H1 (cell line): ENCODE measurements at regions not wholly inside any gene's neighbourhood (a gene's known extent, or its start where the extent isn't known, plus 50 kb on each side); places are given as distances from the start of the nearest gene placed in this dataset.

Experiments used
- CTCF ChIA-PET: fragments of 300-600 bp; sonication (Branson Sonifier 250); formaldehyde crosslinking; loops from one replicate; lab custom pipeline; 2021; ENCODE audit not compliant: partially characterized antibody; lab: Charles Lee
- POLR2A ChIA-PET: fragments of 300-600 bp; sonication (Branson Sonifier 250); formaldehyde crosslinking; loops from one replicate; lab custom pipeline; 2021; ENCODE audit warnings: inconsistent platforms; ENCODE audit not compliant: partially characterized antibody; lab: Charles Lee
- DNase-seq, 2 experiments: peaks; one replicate each; pipeline versions ENCODE4 v3.0.0 to v3.0.0-alpha.2; 2010 to 2022; ENCODE audit warnings: low spot score in 2 of 2, low read depth in 1 of 2, mixed read lengths in 1 of 2
- FAIRE-seq: peaks from 2 replicates; lab custom pipeline; 2011; peaks lifted over from hg19 to GRCh38; lab: Jason Lieb, UNC
- H2AFZ ChIP-seq: 2 replicates; pipeline ENCODE4 v1.8.1; 2012; ENCODE audit warnings: low read length, inconsistent platforms
- H2AK5ac ChIP-seq: 2 replicates; pipeline ENCODE4 v1.6.1; 2013; ENCODE audit warnings: low read depth, low read length
- H2BK120ac ChIP-seq: replicated peaks from 2 replicates; pipeline ENCODE3; 2013; ENCODE audit warnings: low read depth, low read length, inconsistent platforms
- H2BK12ac ChIP-seq: 2 replicates; pipeline ENCODE4 v1.6.1; 2013; ENCODE audit warnings: low read depth, low read length
- H2BK15ac ChIP-seq: 2 replicates; pipeline ENCODE4 v1.6.1; 2013; ENCODE audit warnings: low read length
- H2BK20ac ChIP-seq: 2 replicates; pipeline ENCODE4 v1.6.1; 2013; ENCODE audit warnings: low read length
- H2BK5ac ChIP-seq: 2 replicates; pipeline ENCODE4 v1.6.1; 2013; ENCODE audit warnings: low read depth, low read length
- H3K14ac ChIP-seq: 2 replicates; pipeline ENCODE4 v1.6.1; 2013; ENCODE audit warnings: inconsistent platforms; ENCODE audit not compliant: insufficient read length
- H3K18ac ChIP-seq: 2 replicates; pipeline ENCODE4 v1.6.1; 2013; ENCODE audit warnings: low read length; ENCODE audit errors: extremely low read depth
- H3K23ac ChIP-seq: 2 replicates; pipeline ENCODE4 v1.6.1; 2013; ENCODE audit warnings: inconsistent platforms; ENCODE audit not compliant: insufficient read length
- H3K23me2 ChIP-seq: 2 replicates; pipeline ENCODE4 v1.6.1; 2013; ENCODE audit warnings: low read depth, low read length
- H3K27ac ChIP-seq: 2 replicates; pipeline ENCODE4 v1.6.1; 2011; ENCODE audit warnings: low read depth, low read length, inconsistent platforms
- H3K27me3 ChIP-seq, 4 experiments: replicated peaks in 1 of 4; 1 replicate in 1 of 4; 2 replicates in 3 of 4; pipeline versions ENCODE4 v1.6.1 to v1.8.1; 2011 to 2013; ENCODE audit warnings: low read length in 3 of 4, mild to moderate bottlenecking in 3 of 4, inconsistent platforms in 2 of 4, mixed read lengths in 2 of 4, moderate library complexity in 1 of 4; ENCODE audit not compliant: control insufficient read depth in 3 of 4, insufficient read depth in 3 of 4; ENCODE audit errors: extremely low read depth in 1 of 4
- H3K36me3 ChIP-seq, 4 experiments: 2 replicates each; pipeline versions ENCODE4 v1.6.1 to v1.8.1; 2011 to 2013; ENCODE audit warnings: mild to moderate bottlenecking in 4 of 4, low read length in 3 of 4, moderate library complexity in 2 of 4, control low read depth in 1 of 4, inconsistent platforms in 1 of 4; ENCODE audit not compliant: insufficient read depth in 4 of 4, control insufficient read depth in 2 of 4
- H3K4ac ChIP-seq: replicated peaks from 2 replicates; pipeline ENCODE3; 2013; ENCODE audit warnings: low read length, low read depth, mixed read lengths, inconsistent platforms; ENCODE audit not compliant: insufficient read length
- H3K4me1 ChIP-seq, 4 experiments: replicated peaks in 1 of 4; 1 replicate in 1 of 4; 2 replicates in 3 of 4; pipeline versions ENCODE4 v1.6.1 to v1.8.1; 2011 to 2013; ENCODE audit warnings: low read length in 3 of 4, inconsistent platforms in 2 of 4, mixed read lengths in 1 of 4; ENCODE audit not compliant: insufficient read depth in 4 of 4, control insufficient read depth in 3 of 4
- H3K4me2 ChIP-seq, 2 experiments: 2 replicates each; pipeline versions ENCODE4 v1.6.1 to v1.8.1; 2011 to 2013; ENCODE audit warnings: low read depth in 2 of 2, low read length in 2 of 2, control low read depth in 1 of 2, inconsistent platforms in 1 of 2, mild to moderate bottlenecking in 1 of 2; ENCODE audit not compliant: insufficient read depth in 1 of 2
- H3K4me3 ChIP-seq, 4 experiments: fragments of 200-600, 300-600 bp in 1 of 4; sonication (generic), shearing (Covaris generic), sonication (Bioruptor Twin) in 1 of 4; 2 replicates each; pipeline versions ENCODE4 v1.5.1 to v1.8.1; 2011 to 2016; ENCODE audit warnings: low read length in 4 of 4, low read depth in 3 of 4, control low read depth in 2 of 4, inconsistent platforms in 2 of 4, mild to moderate bottlenecking in 2 of 4, mixed read lengths in 1 of 4, moderate library complexity in 1 of 4; ENCODE audit not compliant: insufficient read depth in 2 of 4; ENCODE audit errors: extremely low read depth in 1 of 4
- H3K56ac ChIP-seq: replicated peaks from 2 replicates; pipeline ENCODE3; 2013; ENCODE audit warnings: low read depth, mild to moderate bottlenecking, mixed read lengths, low read length, inconsistent platforms; ENCODE audit not compliant: insufficient read length
- H3K79me1 ChIP-seq: 2 replicates; pipeline ENCODE4 v1.6.1; 2013; ENCODE audit warnings: low read depth, low read length, control low read depth
- H3K79me2 ChIP-seq, 2 experiments: 2 replicates each; pipeline versions ENCODE4 v1.6.1 to v1.8.1; 2012 to 2013; ENCODE audit warnings: low read length in 2 of 2, mild to moderate bottlenecking in 2 of 2, inconsistent platforms in 1 of 2; ENCODE audit not compliant: insufficient read depth in 2 of 2, control insufficient read depth in 1 of 2
- H3K9ac ChIP-seq, 4 experiments: replicated peaks in 1 of 4; 1 replicate in 1 of 4; 2 replicates in 3 of 4; pipeline versions ENCODE4 v1.6.1 to v1.8.1; 2011 to 2013; ENCODE audit warnings: low read depth in 3 of 4, low read length in 3 of 4, control low read depth in 2 of 4, mild to moderate bottlenecking in 2 of 4, moderate library complexity in 2 of 4, inconsistent platforms in 1 of 4; ENCODE audit errors: extremely low read depth in 1 of 4
- H3K9me3 ChIP-seq, 2 experiments: 2 replicates each; pipeline versions ENCODE4 v1.6.1 to v1.8.1; 2012 to 2013; ENCODE audit warnings: mild to moderate bottlenecking in 2 of 2, moderate library complexity in 2 of 2, control low read depth in 1 of 2, inconsistent platforms in 1 of 2, low read depth in 1 of 2, low read length in 1 of 2, mixed read lengths in 1 of 2; ENCODE audit not compliant: insufficient read depth in 2 of 2
- H4K20me1 ChIP-seq, 2 experiments: replicated peaks in 1 of 2; 2 replicates each; pipeline versions ENCODE3 to v1.8.1; 2011 to 2013; ENCODE audit warnings: inconsistent platforms in 2 of 2, low read length in 2 of 2, mild to moderate bottlenecking in 1 of 2; ENCODE audit not compliant: insufficient read depth in 2 of 2, control insufficient read depth in 1 of 2
- H4K5ac ChIP-seq: 2 replicates; pipeline ENCODE4 v1.6.1; 2013; ENCODE audit warnings: low read length, low read depth, mixed read lengths, inconsistent platforms; ENCODE audit not compliant: insufficient read length
- H4K8ac ChIP-seq: 2 replicates; pipeline ENCODE4 v1.8.0; 2013; ENCODE audit warnings: mild to moderate bottlenecking, moderate library complexity, low read length, inconsistent platforms; ENCODE audit not compliant: insufficient read depth; ENCODE audit errors: extremely low read depth
- H4K91ac ChIP-seq: replicated peaks from 2 replicates; pipeline ENCODE3; 2013; ENCODE audit warnings: low read length, mixed read lengths, inconsistent platforms; ENCODE audit not compliant: insufficient read length
- EZH2 ChIP-seq: fragments of 200-600 bp; sonication (generic); IDR thresholded peaks from 2 replicates; pipeline ENCODE4 v1.7.1; 2012; ENCODE audit warnings: low read depth, mild to moderate bottlenecking, moderate library complexity, low read length, inconsistent platforms; ENCODE audit not compliant: severe bottlenecking
- GTF2F1 ChIP-seq: IDR thresholded peaks from 2 replicates; pipeline ENCODE4 v1.6.1; 2012; ENCODE audit warnings: low read depth, low read length, improper control_type of control experiment, borderline replicate concordance
- KDM1A ChIP-seq: fragments of 200-600, 300-600 bp; sonication (generic); IDR thresholded peaks from 2 replicates; pipeline ENCODE4 v1.7.1; 2016; ENCODE audit warnings: mild to moderate bottlenecking, low read length, borderline replicate concordance
- MAFK ChIP-seq: IDR thresholded peaks from 2 replicates; pipeline ENCODE4 v1.6.1; 2012; ENCODE audit warnings: low read depth, mild to moderate bottlenecking, improper control_type of control experiment, low read length
- PHF8 ChIP-seq: fragments of 200-600 bp; sonication (generic); conservative IDR thresholded peaks from 2 replicates; pipeline ENCODE4 v1.7.1; 2012; ENCODE audit warnings: low read depth, mild to moderate bottlenecking, inconsistent platforms, low read length, moderate library complexity
- SP1 ChIP-seq: IDR thresholded peaks from 2 replicates; pipeline ENCODE4 v1.6.1; 2011; ENCODE audit warnings: low read depth, low read length
- SP2 ChIP-seq: IDR thresholded peaks from 2 replicates; pipeline ENCODE4 v1.6.1; 2012; ENCODE audit warnings: mild to moderate bottlenecking, low read length, inconsistent platforms
- SP4 ChIP-seq: IDR thresholded peaks from 2 replicates; pipeline ENCODE4 v1.6.1; 2012; ENCODE audit warnings: low read length, inconsistent platforms
- YY1 ChIP-seq: IDR thresholded peaks from 2 replicates; pipeline ENCODE4 v1.6.1; 2011; ENCODE audit warnings: low read depth, mild to moderate bottlenecking, low read length
- WGBS, 2 experiments: shearing (Covaris generic) in 1 of 2; methylation state at CpG; one replicate each; pipeline versions ENCODE4 v1.1.6 to v1.1.7; 2013 to 2015; ENCODE audit warnings: low lambda C conversion rate in 2 of 2, mixed read lengths in 2 of 2, inconsistent platforms in 1 of 2, low coverage in 1 of 2, missing lambda C conversion rate in 1 of 2; ENCODE audit not compliant: insufficient replicate concordance in 2 of 2, insufficient coverage in 1 of 2, insufficient read length in 1 of 2; ENCODE audit errors: extremely low coverage in 1 of 2, missing lambda C conversion rate in 1 of 2; 5-methylcytosine and 5-hydroxymethylcytosine counted together
- TF ChIP-seq, protein P1 (sequence below): IDR thresholded peaks from 2 replicates; pipeline ENCODE4 v1.6.1; 2012; ENCODE audit warnings: inconsistent platforms
- TF ChIP-seq, protein P2 (sequence below): IDR thresholded peaks from 2 replicates; pipeline ENCODE4 v1.6.1; 2012; ENCODE audit warnings: inconsistent platforms

DNA sequence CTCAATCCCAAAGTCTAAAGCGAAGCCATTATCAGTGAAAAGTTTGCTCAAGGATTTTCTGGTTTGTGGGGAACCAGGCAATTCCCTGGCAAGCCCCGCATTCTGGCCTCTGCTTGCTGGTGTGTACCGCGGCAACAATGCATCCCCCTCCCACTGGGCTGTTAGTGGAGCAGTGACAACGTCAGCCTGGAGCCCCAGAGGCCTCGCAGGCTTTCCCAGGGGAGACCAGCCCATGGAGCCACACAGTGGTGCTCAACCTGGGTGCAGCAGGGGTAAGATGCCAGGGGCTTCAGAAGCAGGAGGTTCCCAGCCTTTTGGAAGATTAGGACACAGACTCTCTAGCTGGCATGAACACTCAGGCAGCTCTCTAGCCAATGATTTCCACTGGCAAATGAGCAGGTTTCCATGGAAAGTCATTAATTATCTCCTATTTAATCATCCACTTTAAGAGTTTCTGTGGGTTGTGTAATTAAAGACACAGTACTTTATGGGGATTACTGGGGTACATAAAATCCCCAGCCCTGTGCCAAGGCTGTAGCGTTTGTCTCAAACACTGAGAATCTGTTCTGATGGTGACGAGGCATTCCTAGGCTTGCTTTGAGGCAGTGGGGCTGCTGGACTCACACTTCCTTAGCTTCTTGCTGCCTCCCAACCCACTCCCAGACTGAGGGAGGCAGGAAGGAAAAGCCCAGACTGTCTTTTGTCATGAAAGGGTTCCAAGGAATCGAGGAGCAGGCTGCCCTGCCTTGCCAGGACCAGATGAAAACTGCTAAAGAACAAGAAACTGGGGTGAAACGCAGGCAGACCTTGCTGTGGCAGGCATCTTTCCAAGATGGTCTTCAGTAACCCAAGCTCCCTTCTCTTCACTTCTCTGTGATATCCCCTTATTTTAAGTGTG, 411.9 kb upstream of the SHH start:
- POLR2A ChIA-PET = interaction anchor here (0.6 kb wide), 1 partner anchor 625 kb away, joined by 4 read pairs; no protein-coding TSS in a partner anchor
- no peaks in the 10 kb centered on the region for H3K4me1 ChIP-seq
- CTCF ChIA-PET = interaction anchor here (1.6 kb wide), 1 partner anchor 23 kb away, joined by 3 read pairs; no protein-coding TSS in a partner anchor

More for the DNA sequence above, 411.9 kb upstream of the SHH start:
- Histone ChIP-seq H3K4me2 (no peak overlapping the region), H2AK5ac (no peak overlapping the region), H3K9me3 (peaks cover 0 to 6% of the 10 kb centered on the region in 2 experiments; a peak in 2 of 4 replicates), H3K23me2 (no peaks in the 10 kb centered on the region; the same call in 1 of the 2 replicates), H3K9ac (no peak overlapping the region), H2BK5ac (no peak overlapping the region), H3K18ac (no peak overlapping the region), H3K36me3 (no peaks in the 10 kb centered on the region), H3K14ac (no peak overlapping the region), H3K27me3 (no peaks in the 10 kb centered on the region), H2BK20ac (no peak overlapping the region), H3K27ac (no peak overlapping the region), H3K4ac (no peak overlapping the region), H3K23ac (no peak overlapping the region), H4K5ac (no peak overlapping the region), H2BK12ac (no peak overlapping the region), H4K91ac (no peak overlapping the region), H2AFZ (no peak overlapping the region), H3K56ac (no peak overlapping the region), H3K79me1 (no peaks in the 10 kb centered on the region), H4K8ac (no peak overlapping the region), H3K79me2 (no peaks in the 10 kb centered on the region), H2BK120ac (no peak overlapping the region), H2BK15ac (no peak overlapping the region), H3K4me3 (no peak overlapping the region), H4K20me1 (no peaks in the 10 kb centered on the region)
- DNase-seq (peak in 1 of 2 experiments; percentile 24), FAIRE-seq (no peak)
- 68% methylated on average over 10 of the region's 10 CpGs; no CpG with 5 or more reads in 1 of the 2 experiments for WGBS, 2 experiments
- TF ChIP-seq YY1 = no peak
- TF ChIP-seq SP1 = no peak
- TF ChIP-seq PHF8 = no peak
- TF ChIP-seq KDM1A = no peak
- no peak for TF ChIP-seq EZH2
- TF ChIP-seq SP2 = no peak
- no peak for TF ChIP-seq SP4
- TF ChIP-seq, protein P1, sequence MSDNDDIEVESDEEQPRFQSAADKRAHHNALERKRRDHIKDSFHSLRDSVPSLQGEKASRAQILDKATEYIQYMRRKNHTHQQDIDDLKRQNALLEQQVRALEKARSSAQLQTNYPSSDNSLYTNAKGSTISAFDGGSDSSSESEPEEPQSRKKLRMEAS = no peak
- TF ChIP-seq GTF2F1 = no peak
- TF ChIP-seq, protein P2, sequence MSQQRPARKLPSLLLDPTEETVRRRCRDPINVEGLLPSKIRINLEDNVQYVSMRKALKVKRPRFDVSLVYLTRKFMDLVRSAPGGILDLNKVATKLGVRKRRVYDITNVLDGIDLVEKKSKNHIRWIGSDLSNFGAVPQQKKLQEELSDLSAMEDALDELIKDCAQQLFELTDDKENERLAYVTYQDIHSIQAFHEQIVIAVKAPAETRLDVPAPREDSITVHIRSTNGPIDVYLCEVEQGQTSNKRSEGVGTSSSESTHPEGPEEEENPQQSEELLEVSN = no peak
- no peak for TF ChIP-seq MAFK
